HCEC 1CT (cell line): ENCODE measurements at regions not wholly inside any gene's neighbourhood (a gene's known extent, or its start where the extent isn't known, plus 50 kb on each side); places are given as distances from the start of the nearest gene placed in this dataset.

Source experiments
- DNase-seq: peaks from one replicate; pipeline ENCODE4 v3.0.0-alpha.2; 2017

DNA sequence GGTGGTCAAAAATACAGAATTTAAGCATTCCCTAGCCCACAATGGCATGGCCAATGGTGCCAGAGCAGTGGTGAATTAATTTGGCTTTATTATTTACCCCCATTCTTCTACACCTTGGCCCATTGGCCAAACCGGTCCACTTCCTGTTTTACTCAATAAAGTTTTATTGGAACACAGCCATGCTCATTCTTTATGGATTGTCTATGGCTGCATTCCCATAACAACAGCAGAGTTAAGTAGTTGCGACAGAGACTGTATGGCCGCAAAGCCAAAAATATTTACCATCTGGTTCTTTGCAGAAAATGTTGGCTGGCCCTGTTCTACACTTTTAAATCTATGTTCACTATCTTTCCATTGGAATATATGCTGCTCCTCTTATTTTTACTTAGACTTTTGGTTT is 130.3 kb upstream of the CCDC68 start:
- DNase-seq = no peak

- DNase-seq = no peak
Observed at GRCh38 chr18:55088561-55088960, 129.3 kb upstream of the CCDC68 start.

- DNase-seq = no peak
Observed at GRCh38 chr18:55088000-55088401, 128.7 kb upstream of the CCDC68 start.

DNA sequence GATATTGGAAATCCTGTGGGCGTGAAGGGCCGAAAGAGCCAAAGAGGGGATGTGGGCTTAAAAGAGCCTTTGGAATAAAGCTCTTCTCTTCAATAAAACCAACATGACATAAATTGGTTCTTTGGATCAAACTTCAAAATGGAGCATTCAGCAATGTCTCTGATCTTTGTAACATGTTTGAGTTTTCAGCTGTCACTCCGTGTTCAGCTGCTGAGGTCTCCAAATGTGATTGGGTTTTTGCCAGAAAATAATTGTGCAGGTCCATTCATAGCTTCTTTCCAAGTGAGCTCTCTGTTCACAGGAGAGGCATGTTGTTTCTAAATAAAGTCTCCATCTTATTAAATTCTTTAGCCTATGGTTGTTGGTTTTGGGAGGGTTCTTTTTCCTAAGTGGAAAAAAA is 127.6 kb upstream of the CCDC68 start:
- no peak for DNase-seq

- no peak for DNase-seq
Observed at GRCh38 chr18:55085557-55086285, 126.5 kb upstream of the CCDC68 start.

DNA sequence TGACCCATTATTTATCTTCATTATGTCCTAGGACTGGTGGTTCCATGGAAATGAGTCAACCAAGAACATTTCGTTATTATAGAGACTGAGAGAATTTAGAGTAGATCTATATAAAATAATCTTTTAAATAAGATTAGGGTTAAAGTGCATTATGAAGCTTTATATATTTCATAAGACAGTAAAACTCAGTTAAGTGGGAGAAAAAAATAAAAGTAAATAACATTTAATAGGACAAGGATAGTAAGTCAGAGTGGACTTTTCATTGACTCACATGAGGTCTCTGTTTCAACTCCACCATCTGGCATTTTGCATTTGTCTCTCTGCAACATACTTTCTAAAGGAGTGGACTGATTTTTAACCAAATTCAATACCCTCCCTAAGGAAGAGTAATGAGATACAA is 125.3 kb upstream of the CCDC68 start:
- no peak for DNase-seq

DNA sequence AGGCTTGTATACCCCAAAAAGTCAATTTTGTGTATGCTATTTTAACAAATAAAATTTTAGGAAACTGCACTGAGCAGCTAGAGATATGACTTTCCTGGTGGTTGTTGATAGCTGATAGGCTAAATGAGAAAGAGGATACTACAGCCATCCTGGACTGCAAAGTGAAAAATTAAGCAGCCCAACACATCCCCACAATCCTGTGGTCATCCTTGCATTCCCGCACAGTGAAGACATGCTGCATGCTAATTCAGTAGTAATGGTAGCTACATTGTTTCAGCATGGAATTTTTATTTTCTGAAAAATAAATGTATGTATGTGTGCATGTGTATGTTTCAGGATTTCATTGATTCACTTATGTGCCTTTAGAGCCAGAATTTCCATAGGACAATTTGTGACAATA is 124.2 kb upstream of the CCDC68 start:
- no peak for DNase-seq

DNA sequence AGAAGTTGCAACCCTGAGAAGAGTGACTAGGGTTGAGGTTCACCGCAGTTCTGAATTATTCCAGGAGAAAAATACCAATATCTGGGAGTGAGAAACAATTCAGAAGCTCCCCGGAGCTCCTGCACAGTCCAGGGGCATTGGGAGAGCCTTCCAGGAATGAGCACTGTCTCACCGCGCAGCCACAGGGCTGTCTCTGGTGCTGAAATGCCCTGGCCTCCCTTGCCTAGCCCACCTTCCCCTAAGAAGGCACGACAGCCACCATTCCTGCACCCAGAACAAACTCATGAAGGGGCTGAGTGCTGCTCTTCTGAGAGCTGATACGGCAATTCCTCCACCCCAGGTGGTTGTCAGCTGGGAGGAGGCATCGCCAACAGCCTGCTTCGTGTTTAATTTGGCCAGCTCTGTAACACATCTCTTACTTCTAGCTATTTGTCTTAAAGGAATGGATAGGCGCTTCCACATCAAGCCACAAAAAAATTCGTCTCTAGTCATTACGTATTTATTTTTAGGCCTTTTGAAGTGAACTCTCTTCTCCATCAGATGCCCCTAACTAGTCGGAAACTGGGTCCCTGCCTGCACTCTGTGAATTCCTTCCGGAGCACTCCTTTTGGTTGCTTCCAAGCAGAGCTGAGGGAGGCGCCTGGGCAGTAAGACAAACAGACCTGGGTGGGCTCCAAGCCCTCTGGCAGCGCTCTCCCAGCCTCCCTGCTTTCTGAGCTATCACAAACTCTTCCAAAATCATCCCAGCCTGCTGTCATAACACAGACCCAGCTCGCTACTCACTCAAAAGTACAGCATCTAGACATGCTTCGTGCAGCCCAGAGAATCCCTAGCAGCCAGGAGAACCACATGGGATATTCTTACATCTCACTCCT is 120.5 kb upstream of the CCDC68 start:
- no peak for DNase-seq

DNA sequence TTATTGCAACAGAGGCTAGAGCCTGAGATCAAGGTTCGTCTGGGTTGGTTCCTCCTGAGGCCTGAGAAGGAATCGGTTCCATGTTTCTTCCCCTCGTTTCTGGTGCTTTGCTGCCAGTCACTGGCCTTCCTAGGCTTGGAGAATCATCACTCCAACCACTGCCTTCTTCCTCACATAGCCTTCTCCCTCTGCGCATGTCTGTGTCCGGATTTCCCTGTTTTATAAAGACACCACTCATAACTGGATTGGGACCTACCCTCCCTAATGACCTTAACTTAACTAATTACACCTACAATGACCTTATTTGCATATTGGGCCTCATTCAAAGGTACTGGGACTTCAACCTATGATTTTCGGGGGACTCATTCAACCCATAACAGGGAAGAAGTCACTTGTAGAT is 119.8 kb upstream of the CCDC68 start:
- DNase-seq = no peak

- no peak for DNase-seq
Observed at GRCh38 chr18:55078303-55078932, 119.2 kb upstream of the CCDC68 start.

DNA sequence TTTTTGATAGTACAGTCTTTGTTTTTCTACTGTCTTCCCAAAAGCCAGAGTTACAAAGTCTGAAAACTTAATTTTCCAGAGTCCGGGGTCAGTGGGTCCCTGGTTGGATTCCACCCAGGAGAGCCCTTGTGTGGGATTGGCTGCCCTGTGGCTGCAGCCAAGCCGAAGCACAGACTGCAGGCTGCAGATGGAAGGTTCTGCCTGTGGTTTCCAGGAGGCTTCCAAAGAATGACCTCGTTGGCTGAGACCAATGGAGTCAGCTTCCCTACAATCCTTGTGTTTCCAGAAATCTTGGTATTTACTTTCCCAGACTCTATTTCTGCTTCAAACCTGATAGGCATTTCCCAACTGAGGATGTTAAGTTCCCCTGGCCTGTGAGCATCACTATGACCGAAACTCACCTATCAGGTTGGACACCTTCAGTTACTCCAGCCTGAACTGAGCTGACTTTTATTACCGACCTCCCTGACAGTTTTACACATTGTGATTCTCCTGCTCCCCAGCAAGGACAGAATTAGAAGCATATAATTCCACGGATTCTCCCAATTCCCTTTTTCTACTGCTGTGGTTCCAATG is 117.5 kb upstream of the CCDC68 start:
- DNase-seq = no peak

- DNase-seq = no peak
Observed at GRCh38 chr18:55073834-55074233, 114.6 kb upstream of the CCDC68 start.

GRCh38 chr18:55073116-55073515 is 113.9 kb upstream of the CCDC68 start:
- no peak for DNase-seq

DNA sequence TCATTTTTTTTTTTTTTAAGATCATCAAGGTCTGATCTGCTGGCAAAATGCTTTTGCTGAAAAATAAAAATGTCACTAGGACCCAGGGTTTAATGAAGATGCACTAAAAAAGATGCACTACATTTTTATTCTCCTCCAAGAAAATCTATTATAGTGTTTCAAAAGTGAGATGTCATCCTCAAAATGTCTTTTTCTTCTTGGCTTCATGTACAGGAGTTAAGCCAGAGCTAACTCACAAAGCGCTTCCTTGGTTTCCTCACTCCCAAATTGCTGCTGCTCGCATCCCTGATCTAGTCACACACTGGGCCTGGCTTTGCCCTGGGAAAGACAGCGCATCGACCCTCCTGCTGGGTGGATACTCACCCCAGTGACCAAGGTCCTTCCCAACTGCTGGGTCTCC is 113.4 kb upstream of the CCDC68 start:
- DNase-seq = no peak

DNA sequence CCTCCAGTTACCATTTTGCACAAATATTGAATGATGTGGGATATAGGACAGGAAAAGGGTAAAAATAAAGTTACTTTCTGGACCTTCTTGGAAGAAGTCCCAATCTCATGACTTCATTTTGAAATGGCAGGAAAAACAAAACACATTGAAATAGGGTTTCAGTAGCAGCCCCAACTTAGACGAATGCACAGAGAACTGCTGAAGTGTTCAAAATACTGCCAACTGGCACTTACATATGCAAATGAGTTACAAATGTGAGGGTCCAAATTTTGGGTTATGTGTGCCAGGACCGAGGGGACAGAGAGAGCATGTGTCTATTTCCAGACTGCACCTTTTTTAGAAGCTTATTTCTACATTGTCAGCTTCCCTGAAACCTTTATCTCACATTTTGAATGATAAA is 112.9 kb upstream of the CCDC68 start:
- DNase-seq = no peak

- no peak for DNase-seq
Observed at GRCh38 chr18:55069497-55069896, 110.2 kb upstream of the CCDC68 start.

DNA sequence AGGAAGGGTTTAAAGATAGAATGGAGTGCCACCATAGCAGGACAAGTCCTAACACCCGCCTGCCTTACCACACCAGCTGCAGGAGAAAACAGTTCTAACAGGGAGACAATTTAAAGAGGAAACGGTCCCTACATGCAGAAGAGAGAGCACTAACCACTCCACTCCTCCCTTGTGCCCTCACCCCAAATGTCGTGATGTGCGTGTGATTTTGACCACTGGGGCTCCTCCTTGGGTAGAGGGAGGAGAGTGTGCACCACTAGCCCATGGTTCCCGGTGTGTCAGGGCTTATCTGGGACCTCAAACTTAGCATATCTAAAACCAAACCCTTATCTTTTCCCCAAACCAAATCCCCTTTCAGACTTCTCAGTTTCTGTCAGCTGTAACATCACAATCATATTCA is 105.5 kb upstream of the CCDC68 start:
- no peak for DNase-seq

DNA sequence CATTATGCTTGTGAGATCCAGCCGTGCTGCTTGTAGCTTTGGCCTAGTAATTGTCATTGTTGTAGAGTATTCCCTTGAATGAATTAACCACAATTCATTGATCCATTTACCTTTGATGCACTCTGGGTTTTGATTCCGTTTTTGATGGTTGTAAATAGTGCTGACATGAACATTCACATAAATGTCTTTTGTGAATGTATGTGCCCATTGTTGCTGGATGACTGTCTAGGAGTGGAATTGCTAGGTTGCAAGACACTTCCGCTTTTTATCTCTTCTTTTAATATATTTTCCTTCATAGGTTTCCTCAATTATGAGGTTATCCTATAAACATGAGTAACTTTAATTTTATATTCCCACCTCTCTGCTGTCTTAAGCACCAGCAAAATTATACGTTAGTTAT is 104.8 kb upstream of the CCDC68 start:
- DNase-seq = no peak

DNA sequence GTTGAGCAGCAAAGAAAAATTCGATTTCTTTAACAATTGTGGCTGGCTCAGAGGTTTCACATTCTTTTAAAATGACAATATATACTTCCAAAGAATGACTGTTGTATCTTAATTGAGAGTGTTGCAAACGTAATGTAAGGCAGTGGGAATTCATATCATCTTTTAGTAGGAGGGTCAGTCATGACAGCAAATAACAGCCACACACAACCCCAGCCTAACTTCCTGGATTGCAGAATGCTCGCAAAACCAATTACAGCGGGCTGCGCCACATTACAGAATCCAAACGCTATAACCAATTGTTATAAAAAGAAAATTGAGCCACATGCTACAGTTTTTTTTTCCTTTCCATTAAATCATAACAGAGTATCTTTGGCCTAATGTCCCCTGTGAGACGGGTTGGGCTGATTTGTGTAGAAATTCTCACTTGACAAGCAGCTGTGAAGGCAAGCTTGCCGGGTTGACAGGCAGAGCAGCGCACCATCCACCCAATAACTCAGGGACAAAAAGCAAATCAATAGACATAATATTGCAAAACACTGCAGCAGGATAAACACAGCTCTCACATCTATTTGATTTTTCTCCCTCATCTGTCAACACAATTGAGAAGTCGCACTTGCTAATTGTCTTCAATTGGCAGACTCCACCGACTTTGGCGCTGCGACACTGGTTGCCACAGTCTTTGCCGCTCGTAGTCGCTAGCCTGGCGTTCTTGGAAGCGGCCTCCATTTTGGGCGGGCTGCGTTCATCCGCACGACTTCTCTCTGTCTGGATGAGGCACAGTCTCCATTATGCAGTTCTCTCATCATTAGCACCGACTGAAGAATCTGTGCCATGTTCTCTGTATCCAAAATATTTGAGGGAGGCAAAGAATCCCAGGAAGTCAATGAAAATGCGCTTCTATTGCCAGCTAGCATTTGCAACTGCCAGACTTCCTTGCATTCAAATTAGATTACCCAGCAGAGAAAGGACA is 95.0 kb upstream of the CCDC68 start:
- DNase-seq = no peak

- peak; percentile 66 for DNase-seq
Observed at GRCh38 chr18:55048892-55049291, 89.6 kb upstream of the CCDC68 start.

- no peak for DNase-seq
Observed at GRCh38 chr18:55047546-55047945, 88.3 kb upstream of the CCDC68 start.

- DNase-seq = no peak
Observed at GRCh38 chr18:55041366-55041765, 82.1 kb upstream of the CCDC68 start.
